HepG2 (cell line): ENCODE measurements at regions not wholly inside any gene's neighbourhood (a gene's known extent, or its start where the extent isn't known, plus 50 kb on each side); places are given as distances from the start of the nearest gene placed in this dataset.

Experiments
- MEF2D ChIP-seq: sonication (generic); formaldehyde crosslinking; IDR thresholded peaks from 2 replicates; pipeline ENCODE4 v1.5.1; 2020; ENCODE audit warnings: mild to moderate bottlenecking, missing genetic modification reagents
- RAD51 ChIP-seq: fragments of 450-650 bp; IDR thresholded peaks from 2 replicates; pipeline ENCODE4 v1.6.1; 2016; ENCODE audit warnings: borderline replicate concordance
- ZNF274 ChIP-seq: sonication (generic); formaldehyde crosslinking; IDR thresholded peaks from 2 replicates; pipeline ENCODE4 v1.5.1; 2020; ENCODE audit warnings: mild to moderate bottlenecking, missing genetic modification reagents
- TF ChIP-seq, protein P1 (sequence below): sonication (generic); formaldehyde crosslinking; IDR thresholded peaks from 2 replicates; pipeline ENCODE4 v1.4.0; 2020; ENCODE audit warnings: low read depth, mild to moderate bottlenecking, missing genetic modification reagents

DNA sequence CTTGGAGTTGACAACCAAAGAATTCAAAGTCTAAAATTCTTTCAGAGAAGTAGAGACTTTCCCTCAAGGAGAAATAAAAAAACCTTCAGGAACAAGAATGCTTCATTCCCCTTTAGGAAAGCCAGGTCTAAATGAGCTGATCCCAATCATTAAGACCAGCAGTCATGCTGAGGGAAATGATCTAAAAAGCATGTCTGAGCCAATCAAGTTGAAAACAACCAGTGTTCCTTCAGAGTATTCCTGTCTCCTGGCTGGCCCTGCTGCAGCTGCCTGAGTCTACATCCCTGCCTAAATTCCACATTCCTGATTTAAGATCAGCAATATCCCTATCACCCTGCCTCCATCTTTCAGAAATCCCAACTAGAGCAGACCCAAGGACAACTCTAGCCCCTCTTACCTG is 244.5 kb downstream of the PLK2 start:
- TF ChIP-seq MEF2D (CRISPR knock-in tag) (no peak), RAD51 (no peak), ZNF274 (CRISPR knock-in tag) (no peak)
- TF ChIP-seq, protein P1, sequence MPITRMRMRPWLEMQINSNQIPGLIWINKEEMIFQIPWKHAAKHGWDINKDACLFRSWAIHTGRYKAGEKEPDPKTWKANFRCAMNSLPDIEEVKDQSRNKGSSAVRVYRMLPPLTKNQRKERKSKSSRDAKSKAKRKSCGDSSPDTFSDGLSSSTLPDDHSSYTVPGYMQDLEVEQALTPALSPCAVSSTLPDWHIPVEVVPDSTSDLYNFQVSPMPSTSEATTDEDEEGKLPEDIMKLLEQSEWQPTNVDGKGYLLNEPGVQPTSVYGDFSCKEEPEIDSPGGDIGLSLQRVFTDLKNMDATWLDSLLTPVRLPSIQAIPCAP (CRISPR knock-in tag) = no peak
